ENCODE measurements at regions not wholly inside any gene's neighbourhood (a gene's known extent, or its start where the extent isn't known, plus 50 kb on each side); places are given as distances from the start of the nearest gene placed in this dataset.

DNA sequence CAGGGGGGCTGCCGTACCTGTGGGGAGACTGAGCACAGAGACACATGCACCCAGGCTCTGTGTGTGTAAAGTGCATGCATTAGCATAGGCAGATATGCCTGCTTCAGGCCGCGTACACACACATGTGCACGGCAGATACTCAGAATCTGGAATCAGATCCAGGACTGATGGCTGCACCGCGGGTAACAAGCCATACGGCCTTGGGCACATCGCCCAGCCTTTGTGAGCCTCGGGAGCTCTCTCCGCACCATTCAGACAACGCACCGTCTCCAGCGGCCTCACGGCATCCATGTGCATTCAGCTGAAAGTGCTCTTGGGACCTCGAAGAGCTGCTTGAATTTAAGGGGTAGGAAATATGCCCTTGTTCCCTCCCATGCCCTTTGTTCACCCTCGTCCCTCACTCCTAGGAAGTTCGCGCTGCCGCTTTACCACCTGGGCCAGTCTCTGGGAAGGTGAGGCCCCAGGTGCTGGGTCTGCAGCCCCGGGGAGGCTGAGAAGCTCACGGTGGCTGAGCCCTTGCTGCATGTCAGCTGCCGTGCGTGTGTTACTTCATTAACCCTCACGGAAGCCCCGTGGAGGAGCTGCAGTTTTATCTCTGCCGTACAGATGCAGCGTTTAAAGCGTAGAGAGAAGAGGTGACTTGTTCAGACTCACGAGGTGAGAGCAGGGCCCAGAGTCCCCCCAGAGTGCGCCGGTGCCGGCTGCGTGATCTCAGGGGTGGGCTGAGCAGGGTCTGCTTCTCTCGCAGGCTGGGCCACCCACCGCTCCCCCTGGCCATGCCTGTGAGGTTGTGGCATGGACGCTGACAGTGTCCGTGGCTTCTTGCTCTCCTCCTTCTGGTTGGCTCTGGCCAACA, 377.7 kb upstream of the MYT1L start:
- no peak overlapping the region for H3K27ac Mint-ChIP-seq
- CTCF ChIA-PET = no interaction called here
- peaks cover 21% of the 10 kb centered on the region for H3K4me1 Mint-ChIP-seq (ENCODE audit: low read depth)
- intact Hi-C loops (cut with micrococcal nuclease) = no loop called here
- no peaks in the 10 kb centered on the region for H3K36me3 Mint-ChIP-seq (ENCODE audit: low read depth)
- H3K4me3 Mint-ChIP-seq = no peak overlapping the region
- H3K27me3 Mint-ChIP-seq (ENCODE audit: low read depth) = no peaks in the 10 kb centered on the region
- H3K9me3 Mint-ChIP-seq = no peaks in the 10 kb centered on the region
- no peak for DNase-seq

- Mint-ChIP-seq H3K27ac (peak overlapping the region; percentile 46), H3K36me3 (ENCODE audit: low read depth) (no peaks in the 10 kb centered on the region), H3K9me3 (no peaks in the 10 kb centered on the region), H3K4me3 (no peak overlapping the region), H3K4me1 (ENCODE audit: low read depth) (peaks cover 23% of the 10 kb centered on the region), H3K27me3 (ENCODE audit: low read depth) (no peaks in the 10 kb centered on the region)
- DNase-seq = no peak
- intact Hi-C loops (cut with micrococcal nuclease) = no loop called here
- CTCF ChIA-PET = no interaction called here
Observed at GRCh38 chr2:2707206-2707991, 376.3 kb upstream of the MYT1L start.

DNA sequence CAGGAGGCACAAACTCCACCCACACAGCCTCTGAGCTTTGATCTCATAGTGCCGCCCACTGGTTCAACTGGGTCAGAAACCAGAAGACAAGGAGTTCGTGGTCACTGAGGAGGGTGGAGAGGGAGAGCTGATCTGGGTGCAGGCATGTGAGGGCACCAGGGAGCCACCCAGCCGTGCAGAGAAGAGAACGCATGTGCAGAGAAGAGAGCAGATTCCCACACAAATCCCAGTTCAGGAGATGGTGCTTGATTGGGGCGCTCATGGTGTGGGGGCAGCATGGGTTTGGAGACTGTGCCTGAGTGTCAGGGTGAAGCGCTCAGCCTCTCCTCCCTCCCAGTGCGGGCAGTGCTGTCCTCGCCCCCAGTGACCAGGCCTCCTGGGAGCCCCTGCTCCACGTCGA, 375.2 kb upstream of the MYT1L start:
- no peak overlapping the region for H3K4me3 Mint-ChIP-seq
- H3K27ac Mint-ChIP-seq = no peak overlapping the region
- no peaks in the 10 kb centered on the region for H3K36me3 Mint-ChIP-seq (ENCODE audit: low read depth)
- no peaks in the 10 kb centered on the region for H3K9me3 Mint-ChIP-seq
- intact Hi-C loops (cut with micrococcal nuclease) = no loop called here
- no peak for DNase-seq
- CTCF ChIA-PET = no interaction called here
- peaks cover 23% of the 10 kb centered on the region for H3K4me1 Mint-ChIP-seq (ENCODE audit: low read depth)
- no peaks in the 10 kb centered on the region for H3K27me3 Mint-ChIP-seq (ENCODE audit: low read depth)

GRCh38 chr2:2705871-2706270, 374.8 kb upstream of the MYT1L start:
- peaks cover 23% of the 10 kb centered on the region for H3K4me1 Mint-ChIP-seq (ENCODE audit: low read depth)
- H3K27ac Mint-ChIP-seq = no peak overlapping the region
- H3K27me3 Mint-ChIP-seq (ENCODE audit: low read depth) = no peaks in the 10 kb centered on the region
- intact Hi-C loops (cut with micrococcal nuclease) = no loop called here
- H3K36me3 Mint-ChIP-seq (ENCODE audit: low read depth) = no peaks in the 10 kb centered on the region
- CTCF ChIA-PET = no interaction called here
- H3K9me3 Mint-ChIP-seq = no peaks in the 10 kb centered on the region
- no peak overlapping the region for H3K4me3 Mint-ChIP-seq
- DNase-seq = no peak

DNA sequence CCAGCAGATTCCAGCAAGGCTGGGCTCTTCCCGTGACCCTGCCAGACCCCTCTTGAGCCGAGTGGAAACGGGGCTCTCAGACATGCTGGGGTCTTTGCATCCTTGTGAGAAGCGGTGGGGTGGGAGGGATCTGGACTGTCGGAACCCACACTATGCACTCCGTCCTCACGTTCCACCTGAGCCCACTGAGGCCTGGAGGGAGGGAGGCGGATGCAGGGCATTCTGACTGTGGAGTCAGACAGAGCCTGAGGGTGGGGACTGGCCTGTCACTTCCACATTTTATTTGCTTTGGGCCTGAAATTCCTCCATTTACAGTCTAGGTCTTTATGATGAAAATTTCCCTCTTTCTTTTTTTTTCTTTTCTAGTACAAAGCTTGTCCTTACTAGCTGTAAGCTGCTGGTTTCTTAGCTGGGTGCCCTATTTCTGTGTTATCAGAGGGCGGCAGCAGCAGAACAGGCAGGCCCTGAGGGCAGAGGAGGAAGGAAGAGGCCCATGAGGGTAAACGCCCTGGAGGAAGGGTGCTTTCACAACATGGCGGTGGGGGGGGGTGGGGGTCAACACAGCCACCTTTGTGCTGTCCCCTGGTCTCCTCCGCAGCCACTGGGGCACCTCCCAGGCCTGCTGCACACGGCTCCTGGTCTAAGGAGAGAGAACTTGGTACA, 373.5 kb upstream of the MYT1L start:
- Mint-ChIP-seq H3K4me1 (ENCODE audit: low read depth) (peaks cover 23% of the 10 kb centered on the region), H3K27ac (no peak overlapping the region), H3K9me3 (no peaks in the 10 kb centered on the region), H3K36me3 (ENCODE audit: low read depth) (no peaks in the 10 kb centered on the region), H3K4me3 (no peak overlapping the region), H3K27me3 (ENCODE audit: low read depth) (no peaks in the 10 kb centered on the region)
- DNase-seq = peak; percentile 38
- CTCF ChIA-PET = interaction anchor here (0.6 kb wide), 1 partner anchor 173 kb away, joined by 3 read pairs; no protein-coding TSS in a partner anchor
- intact Hi-C loops (cut with micrococcal nuclease) = no loop called here

- no peaks in the 10 kb centered on the region for H3K9me3 Mint-ChIP-seq
- intact Hi-C loops (cut with micrococcal nuclease) = no loop called here
- CTCF ChIA-PET = interaction anchor here (0.6 kb wide), 1 partner anchor 174 kb away, joined by 3 read pairs; no protein-coding TSS in a partner anchor
- no peaks in the 10 kb centered on the region for H3K27me3 Mint-ChIP-seq (ENCODE audit: low read depth)
- no peak overlapping the region for H3K4me3 Mint-ChIP-seq
- H3K36me3 Mint-ChIP-seq (ENCODE audit: low read depth) = no peaks in the 10 kb centered on the region
- H3K4me1 Mint-ChIP-seq (ENCODE audit: low read depth) = peaks cover 23% of the 10 kb centered on the region
- H3K27ac Mint-ChIP-seq = no peak overlapping the region
- no peak for DNase-seq
Observed at GRCh38 chr2:2703762-2704427, 372.8 kb upstream of the MYT1L start.

DNA sequence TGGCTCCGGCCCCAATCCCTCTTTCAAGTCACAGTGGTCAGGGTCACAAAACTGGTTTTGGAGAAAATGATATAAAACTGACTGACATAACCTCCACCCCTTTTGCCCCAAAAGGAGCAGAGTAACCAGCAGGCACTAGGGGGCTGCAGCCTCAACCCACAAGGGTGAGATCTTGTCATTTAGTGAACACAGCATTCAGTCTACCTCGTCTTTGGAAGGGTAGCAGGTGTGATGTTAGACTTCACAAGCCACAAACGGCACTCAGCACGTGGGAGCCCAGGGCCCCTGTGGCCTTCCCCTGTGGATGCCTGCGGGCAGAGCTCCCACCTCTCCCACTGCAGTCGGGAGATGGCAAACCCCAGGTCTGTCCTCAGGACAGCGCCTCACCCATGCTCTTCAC, 372.1 kb upstream of the MYT1L start:
- no peak for DNase-seq
- intact Hi-C loops (cut with micrococcal nuclease) = no loop called here
- Mint-ChIP-seq H3K36me3 (ENCODE audit: low read depth) (no peaks in the 10 kb centered on the region), H3K27me3 (ENCODE audit: low read depth) (no peaks in the 10 kb centered on the region), H3K4me1 (ENCODE audit: low read depth) (peaks cover 29% of the 10 kb centered on the region), H3K27ac (no peak overlapping the region), H3K9me3 (no peaks in the 10 kb centered on the region), H3K4me3 (no peak overlapping the region)
- CTCF ChIA-PET = no interaction called here

DNA sequence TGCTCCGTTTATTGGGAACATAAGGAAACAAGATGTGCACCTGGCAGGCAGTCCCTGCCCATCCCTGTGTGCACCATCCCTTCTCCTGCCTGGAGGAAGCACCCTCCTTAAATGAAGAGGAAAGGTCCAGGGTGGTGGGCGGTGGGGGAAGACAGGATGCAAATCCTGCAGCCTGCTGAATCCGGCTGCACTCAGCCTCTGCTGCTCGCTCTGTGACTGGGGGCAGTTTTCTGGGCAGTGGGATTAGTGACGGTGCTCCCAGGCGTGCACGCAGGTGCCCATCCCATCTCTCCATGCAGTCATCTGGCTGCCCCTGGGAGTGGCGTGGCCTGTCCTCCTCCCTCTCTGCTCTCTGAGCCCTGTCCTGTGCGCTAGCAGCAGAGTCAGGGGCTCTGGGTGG, 371.3 kb upstream of the MYT1L start:
- Mint-ChIP-seq H3K27ac (no peak overlapping the region), H3K36me3 (ENCODE audit: low read depth) (no peaks in the 10 kb centered on the region)
- intact Hi-C loops (cut with micrococcal nuclease) = no loop called here

GRCh38 chr2:2701813-2702212, 370.7 kb upstream of the MYT1L start:
- Mint-ChIP-seq H3K27ac (no peak overlapping the region), H3K27me3 (ENCODE audit: low read depth) (no peaks in the 10 kb centered on the region), H3K9me3 (no peaks in the 10 kb centered on the region), H3K4me1 (ENCODE audit: low read depth) (peaks cover 24% of the 10 kb centered on the region), H3K36me3 (ENCODE audit: low read depth) (no peaks in the 10 kb centered on the region), H3K4me3 (no peak overlapping the region)
- intact Hi-C loops (cut with micrococcal nuclease) = no loop called here
- CTCF ChIA-PET = no interaction called here
- DNase-seq = no peak

More for the DNA sequence above, 371.3 kb upstream of the MYT1L start:
- Mint-ChIP-seq H3K4me1 (ENCODE audit: low read depth) (peaks cover 27% of the 10 kb centered on the region), H3K4me3 (no peak overlapping the region), H3K27me3 (ENCODE audit: low read depth) (no peaks in the 10 kb centered on the region), H3K9me3 (no peaks in the 10 kb centered on the region)
- no peak for DNase-seq
- CTCF ChIA-PET = no interaction called here

- H3K9me3 Mint-ChIP-seq = no peaks in the 10 kb centered on the region
- no peak overlapping the region for H3K27ac Mint-ChIP-seq
- H3K36me3 Mint-ChIP-seq (ENCODE audit: low read depth) = no peaks in the 10 kb centered on the region
- no peak for DNase-seq
- H3K27me3 Mint-ChIP-seq (ENCODE audit: low read depth) = no peaks in the 10 kb centered on the region
- intact Hi-C loops (cut with micrococcal nuclease) = no loop called here
- CTCF ChIA-PET = no interaction called here
- no peak overlapping the region for H3K4me3 Mint-ChIP-seq
- H3K4me1 Mint-ChIP-seq (ENCODE audit: low read depth) = peaks cover 24% of the 10 kb centered on the region
Observed at GRCh38 chr2:2701176-2701781, 370.2 kb upstream of the MYT1L start.

- Mint-ChIP-seq H3K36me3 (ENCODE audit: low read depth) (no peaks in the 10 kb centered on the region), H3K27me3 (ENCODE audit: low read depth) (no peaks in the 10 kb centered on the region), H3K9me3 (no peaks in the 10 kb centered on the region), H3K27ac (no peak overlapping the region), H3K4me3 (no peak overlapping the region), H3K4me1 (ENCODE audit: low read depth) (peaks cover 11% of the 10 kb centered on the region)
- intact Hi-C loops (cut with micrococcal nuclease) = loop anchor here (5.0 kb wide), 1 partner anchor 577 kb away; no protein-coding TSS in a partner anchor
- CTCF ChIA-PET = no interaction called here
- no peak for DNase-seq
Observed at GRCh38 chr2:2699121-2699505, 368.0 kb upstream of the MYT1L start.

All from activated naive CD4-positive, alpha-beta T cell treated with anti-CD3 and anti-CD28 coated beads for 36 hours (primary cell).